ENCODE measurements at regions not wholly inside any gene's neighbourhood (a gene's known extent, or its start where the extent isn't known, plus 50 kb on each side); places are given as distances from the start of the nearest gene placed in this dataset.

DNA sequence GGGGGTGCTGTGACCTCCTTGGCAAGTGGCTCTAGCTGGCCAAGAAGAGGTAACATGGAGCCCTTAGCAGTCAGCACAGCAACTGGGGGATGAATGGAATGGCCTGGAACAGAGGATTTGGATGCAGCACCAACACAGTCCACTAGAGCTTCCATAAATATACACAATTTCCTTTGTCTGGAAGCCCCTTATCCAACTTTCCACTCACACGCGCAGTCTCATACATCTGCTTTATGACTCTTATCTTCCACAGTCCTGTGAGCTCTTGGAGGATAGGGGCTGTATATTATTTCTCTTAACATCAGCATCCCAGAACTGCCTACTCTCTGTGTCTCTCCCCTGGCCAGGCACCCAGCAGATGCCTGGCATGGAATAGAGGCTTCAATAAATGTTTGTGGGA is 235.6 kb upstream of the MAF start:
- TF ChIP-seq, protein P1, sequence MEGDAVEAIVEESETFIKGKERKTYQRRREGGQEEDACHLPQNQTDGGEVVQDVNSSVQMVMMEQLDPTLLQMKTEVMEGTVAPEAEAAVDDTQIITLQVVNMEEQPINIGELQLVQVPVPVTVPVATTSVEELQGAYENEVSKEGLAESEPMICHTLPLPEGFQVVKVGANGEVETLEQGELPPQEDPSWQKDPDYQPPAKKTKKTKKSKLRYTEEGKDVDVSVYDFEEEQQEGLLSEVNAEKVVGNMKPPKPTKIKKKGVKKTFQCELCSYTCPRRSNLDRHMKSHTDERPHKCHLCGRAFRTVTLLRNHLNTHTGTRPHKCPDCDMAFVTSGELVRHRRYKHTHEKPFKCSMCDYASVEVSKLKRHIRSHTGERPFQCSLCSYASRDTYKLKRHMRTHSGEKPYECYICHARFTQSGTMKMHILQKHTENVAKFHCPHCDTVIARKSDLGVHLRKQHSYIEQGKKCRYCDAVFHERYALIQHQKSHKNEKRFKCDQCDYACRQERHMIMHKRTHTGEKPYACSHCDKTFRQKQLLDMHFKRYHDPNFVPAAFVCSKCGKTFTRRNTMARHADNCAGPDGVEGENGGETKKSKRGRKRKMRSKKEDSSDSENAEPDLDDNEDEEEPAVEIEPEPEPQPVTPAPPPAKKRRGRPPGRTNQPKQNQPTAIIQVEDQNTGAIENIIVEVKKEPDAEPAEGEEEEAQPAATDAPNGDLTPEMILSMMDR (IDR thresholded peaks at IDR 0.05), result no peak
- no peak for TF ChIP-seq POLR2A (IDR thresholded peaks at IDR 0.05)
